ENCODE measurements at regions not wholly inside any gene's neighbourhood (a gene's known extent, or its start where the extent isn't known, plus 50 kb on each side); places are given as distances from the start of the nearest gene placed in this dataset.

DNA sequence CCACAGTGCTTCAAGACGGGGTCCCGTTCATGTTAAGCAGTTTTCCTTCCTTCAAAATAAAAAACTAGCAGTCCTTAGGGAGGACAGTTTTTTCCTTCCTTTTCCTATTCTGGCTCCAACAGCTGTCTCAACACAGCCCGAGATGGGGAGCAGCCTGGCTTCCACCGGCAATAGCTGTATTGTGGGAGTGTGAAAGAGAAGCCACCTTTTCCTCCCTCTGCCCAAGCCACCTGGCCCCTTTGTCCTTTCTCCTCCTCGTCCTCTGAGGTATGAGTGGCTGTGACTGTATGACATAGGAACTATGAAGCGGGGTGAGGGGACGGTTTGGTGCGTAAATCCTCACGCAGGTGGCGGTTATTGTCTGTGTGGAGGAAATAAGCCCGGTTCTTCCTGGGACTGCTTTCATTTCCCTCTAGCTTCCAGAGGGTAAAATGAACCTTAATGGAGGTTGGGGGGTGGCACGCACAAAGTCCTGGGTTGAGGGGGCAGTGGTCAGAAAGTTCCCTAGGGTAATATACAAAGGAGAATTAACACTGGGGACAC lies 292.0 kb upstream of the DMRT1 start:
- no peak overlapping the region for H3K27ac ChIP-seq
- H3K4me3 ChIP-seq = no peak overlapping the region
- TF ChIP-seq, protein P1, sequence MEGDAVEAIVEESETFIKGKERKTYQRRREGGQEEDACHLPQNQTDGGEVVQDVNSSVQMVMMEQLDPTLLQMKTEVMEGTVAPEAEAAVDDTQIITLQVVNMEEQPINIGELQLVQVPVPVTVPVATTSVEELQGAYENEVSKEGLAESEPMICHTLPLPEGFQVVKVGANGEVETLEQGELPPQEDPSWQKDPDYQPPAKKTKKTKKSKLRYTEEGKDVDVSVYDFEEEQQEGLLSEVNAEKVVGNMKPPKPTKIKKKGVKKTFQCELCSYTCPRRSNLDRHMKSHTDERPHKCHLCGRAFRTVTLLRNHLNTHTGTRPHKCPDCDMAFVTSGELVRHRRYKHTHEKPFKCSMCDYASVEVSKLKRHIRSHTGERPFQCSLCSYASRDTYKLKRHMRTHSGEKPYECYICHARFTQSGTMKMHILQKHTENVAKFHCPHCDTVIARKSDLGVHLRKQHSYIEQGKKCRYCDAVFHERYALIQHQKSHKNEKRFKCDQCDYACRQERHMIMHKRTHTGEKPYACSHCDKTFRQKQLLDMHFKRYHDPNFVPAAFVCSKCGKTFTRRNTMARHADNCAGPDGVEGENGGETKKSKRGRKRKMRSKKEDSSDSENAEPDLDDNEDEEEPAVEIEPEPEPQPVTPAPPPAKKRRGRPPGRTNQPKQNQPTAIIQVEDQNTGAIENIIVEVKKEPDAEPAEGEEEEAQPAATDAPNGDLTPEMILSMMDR (IDR thresholded peaks at IDR 0.05) = no peak
- no peak for DNase-seq (ENCODE audit: low spot score)

DNA sequence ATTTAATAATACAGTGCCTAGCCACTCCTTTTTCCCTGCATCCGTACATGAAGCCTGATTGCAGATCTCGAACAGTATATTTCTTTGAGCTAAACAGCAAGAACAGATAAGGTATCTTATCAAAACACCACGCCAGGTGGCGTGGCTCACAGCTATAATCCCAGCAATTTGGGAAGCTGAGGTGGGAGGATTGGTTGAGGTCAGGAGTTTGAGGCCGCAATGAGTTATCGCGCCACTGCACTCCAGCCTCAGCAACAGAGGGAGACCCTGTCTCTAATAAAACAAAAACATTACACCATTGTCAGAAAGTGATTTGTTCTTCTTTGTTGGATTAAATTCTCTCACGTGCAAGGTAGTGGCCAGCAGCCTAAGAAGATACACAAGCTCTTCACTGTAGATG lies 291.2 kb upstream of the DMRT1 start:
- TF ChIP-seq, protein P1 (IDR thresholded peaks at IDR 0.05) = no peak
- DNase-seq (ENCODE audit: low spot score) = no peak
- Histone ChIP-seq H3K4me3 (no peak overlapping the region), H3K27ac (no peak overlapping the region)

DNA sequence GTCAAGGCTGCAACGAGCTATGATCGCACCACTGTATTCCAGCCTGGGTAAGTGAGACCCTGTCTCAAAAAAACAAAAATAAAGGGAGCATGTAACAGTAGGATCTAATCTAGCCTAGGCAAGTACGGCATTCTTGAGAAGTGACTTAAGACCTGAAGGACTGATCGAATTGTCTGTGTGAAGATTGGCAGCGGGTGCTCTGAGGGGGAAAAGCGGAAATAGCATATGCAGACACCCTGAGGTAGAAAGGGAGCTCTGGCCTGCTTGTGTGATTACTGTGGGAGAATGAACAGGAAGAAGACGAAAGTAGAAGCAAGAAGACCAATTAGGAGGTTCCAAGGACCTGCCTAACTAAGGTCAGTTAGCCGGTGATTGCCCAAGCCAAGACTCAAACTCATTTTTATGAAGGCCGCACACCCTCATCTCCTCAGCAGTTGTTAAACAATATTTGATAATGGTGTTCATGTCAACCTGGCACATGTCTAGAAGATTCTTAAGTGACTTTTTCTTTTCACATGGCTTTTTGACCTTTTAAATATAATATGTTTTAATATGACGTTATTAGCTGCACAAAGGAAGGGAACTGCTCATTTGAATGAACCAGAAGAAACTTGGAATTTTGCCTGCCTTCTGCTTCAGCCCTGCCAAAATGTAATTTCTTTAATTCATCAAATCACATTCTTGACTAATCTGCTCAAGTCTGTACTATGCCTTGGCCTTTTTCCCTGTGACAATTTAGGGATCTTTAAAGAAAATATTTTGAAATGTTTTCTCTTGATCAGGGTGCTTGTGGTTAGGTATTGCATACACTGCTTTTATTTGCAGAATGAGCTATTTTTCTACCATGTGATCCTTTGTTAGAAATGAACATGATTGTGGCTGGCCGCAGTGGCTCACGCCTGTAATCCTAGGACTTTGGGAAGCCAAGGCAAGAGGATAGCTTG lies 289.2 kb upstream of the DMRT1 start:
- Histone ChIP-seq H3K4me3 (no peak overlapping the region), H3K27ac (no peak overlapping the region)
- TF ChIP-seq, protein P1 (IDR thresholded peaks at IDR 0.05) = no peak
- no peak for DNase-seq (ENCODE audit: low spot score)

DNA sequence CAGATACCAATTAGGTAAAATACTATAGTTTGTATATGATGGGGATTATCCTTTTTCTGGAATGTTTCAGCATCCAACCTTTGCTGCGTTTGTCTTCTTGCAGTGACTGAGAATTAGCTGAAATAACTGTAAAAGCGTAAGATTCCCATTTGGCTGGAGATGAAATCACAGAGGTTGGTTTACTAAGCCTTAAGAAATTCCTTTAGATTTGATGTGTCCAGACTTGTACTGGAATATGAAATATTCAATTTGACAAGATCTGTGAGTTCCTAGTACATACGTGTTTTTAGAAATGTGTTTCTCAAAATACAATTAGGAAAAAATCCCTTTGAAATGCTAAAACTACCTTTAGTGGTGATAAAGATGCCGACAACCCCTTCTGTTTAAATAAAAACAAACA lies 286.0 kb upstream of the DMRT1 start:
- Histone ChIP-seq H3K27ac (no peak overlapping the region), H3K4me3 (no peak overlapping the region)
- DNase-seq (ENCODE audit: low spot score) = no peak
- TF ChIP-seq, protein P1 (IDR thresholded peaks at IDR 0.05) = no peak

DNA sequence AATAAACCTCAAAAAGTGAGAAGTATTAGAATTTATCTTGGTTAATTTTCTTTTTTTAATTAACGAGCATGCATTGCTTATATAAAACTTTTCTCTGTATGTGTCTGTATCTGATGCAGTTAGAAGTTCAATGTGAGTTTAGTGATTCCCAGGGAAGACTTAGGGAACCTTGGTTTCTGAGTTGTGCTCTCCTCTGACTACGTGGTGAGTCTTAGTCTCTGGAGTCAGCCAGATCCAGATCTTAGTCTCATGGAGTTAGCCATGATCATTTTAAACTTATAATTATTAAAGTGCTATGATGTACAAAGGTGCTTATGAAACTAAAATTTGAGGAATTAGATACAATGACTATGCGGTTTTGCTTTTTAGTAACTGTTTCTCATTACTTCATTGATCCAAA lies 285.3 kb upstream of the DMRT1 start:
- no peak overlapping the region for H3K4me3 ChIP-seq
- H3K27ac ChIP-seq = no peak overlapping the region
- no peak for DNase-seq (ENCODE audit: low spot score)
- TF ChIP-seq, protein P1 (IDR thresholded peaks at IDR 0.05) = no peak

DNA sequence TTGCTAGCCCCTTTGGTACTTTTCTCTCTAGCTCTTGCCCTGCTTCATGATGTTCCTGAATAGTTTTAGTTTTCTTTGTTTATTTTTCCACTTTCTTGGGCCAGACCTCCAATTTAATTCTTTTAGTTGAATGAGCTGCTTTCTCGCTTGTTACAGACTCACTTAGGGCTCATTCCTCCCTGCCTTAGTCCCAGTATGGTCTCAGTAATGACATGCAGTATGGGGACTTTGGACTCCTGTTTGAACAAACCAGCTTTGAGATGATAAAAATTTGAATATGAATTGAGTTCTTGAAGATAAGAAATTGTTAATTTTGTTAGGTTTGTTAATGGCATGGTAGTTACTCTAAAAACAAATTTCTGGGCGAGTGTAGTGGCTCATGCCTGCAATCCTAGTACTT lies 284.8 kb upstream of the DMRT1 start:
- no peak overlapping the region for H3K4me3 ChIP-seq
- no peak overlapping the region for H3K27ac ChIP-seq
- no peak for DNase-seq (ENCODE audit: low spot score)
- TF ChIP-seq, protein P1 (IDR thresholded peaks at IDR 0.05) = no peak

All from coronary artery (tissue), 2 donors.